IPS-NIHi11 (cell line): ENCODE measurements at regions not wholly inside any gene's neighbourhood (a gene's known extent, or its start where the extent isn't known, plus 50 kb on each side); places are given as distances from the start of the nearest gene placed in this dataset.

Experiments
- DNase-seq: peaks from one replicate; pipeline ENCODE4 v3.0.0; 2012; ENCODE audit warnings: mixed read lengths, low spot score

DNA sequence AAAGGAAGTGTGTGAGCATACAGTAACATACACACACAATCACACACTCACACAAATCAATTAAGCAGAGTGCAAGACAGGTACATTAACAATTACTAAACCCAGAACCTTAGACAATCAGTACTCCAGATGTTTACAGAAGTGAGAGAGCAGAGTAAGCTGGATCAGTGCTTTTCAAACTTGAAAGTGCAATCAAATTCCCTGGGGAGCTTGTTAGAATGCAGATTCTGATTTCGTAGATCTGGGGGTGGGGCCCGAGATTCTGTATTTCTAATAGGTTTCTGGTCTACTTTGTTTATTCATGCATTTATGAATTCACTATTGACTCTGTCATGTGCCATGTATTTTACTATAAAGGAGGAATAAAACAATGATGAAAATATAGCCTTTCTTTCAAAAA is 179.6 kb upstream of the PHYHIPL start:
- DNase-seq: no peak

DNA sequence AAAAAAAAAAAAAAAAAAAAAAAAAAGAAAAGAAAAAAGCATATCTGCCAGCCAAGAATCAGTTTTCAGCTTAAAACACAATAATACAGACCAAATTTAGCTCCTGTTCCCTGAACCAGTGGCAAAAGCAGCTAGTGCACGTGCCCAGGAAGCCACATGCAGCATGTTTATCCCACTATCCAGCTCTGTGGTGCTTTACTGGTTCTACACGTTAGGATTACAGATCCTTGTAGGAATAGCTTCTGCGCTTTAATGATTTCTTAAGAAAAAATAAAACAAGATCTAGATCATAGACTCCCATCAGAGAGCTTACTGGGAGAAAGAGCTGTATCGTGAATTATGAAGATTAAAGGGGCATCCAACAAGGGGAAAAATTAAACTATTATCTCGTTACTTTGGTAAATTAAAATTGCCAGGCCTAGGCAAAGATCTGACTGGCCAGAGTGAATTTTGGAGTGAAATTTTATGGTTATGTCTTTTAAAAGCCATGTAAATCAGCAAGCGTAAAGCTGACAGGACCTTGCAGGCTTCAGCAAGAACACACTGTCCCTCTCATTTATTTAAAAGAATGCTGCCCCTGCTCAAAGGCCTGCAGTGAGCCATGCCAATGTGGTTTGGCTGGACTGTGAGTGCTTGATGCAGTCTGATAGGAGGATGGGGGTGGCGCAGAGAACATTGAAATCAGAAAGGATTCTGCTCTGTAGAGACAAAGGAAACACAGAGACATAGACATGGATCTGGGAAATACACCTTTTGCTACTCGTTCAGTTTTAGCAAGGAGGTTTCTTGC is 177.3 kb upstream of the PHYHIPL start:
- DNase-seq: no peak

DNA sequence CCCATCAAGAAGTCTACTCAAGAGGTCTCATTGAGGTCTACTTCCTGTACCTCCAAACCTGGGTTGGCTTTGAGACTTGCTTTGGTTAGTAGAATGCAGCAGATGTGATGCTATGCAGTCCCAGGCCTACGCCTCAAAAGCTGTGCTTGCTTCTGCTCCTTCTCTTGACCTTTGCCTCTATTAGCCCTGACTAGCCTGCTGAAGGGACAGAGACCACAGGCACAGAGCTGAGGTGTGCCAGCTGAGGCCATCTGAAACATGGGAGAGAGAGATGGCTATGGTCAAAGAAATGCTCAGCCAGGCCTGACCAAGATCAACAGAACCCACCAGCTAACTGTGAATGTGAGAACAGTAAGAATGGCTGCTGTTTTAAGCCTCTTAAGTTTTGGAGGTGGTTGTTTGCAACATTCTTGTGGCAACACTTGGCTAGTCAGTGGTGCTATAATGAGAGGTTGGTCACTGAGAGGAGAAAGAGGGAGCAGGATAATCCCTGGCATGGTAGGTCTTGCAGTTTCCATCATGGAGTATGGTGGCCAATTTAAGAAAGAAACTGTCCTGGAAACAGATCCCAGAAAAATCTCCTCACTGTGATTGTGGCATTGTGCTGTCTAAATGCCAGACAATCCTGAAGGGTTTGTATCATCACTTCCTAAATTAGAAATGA is 176.1 kb upstream of the PHYHIPL start:
- DNase-seq: no peak

DNA sequence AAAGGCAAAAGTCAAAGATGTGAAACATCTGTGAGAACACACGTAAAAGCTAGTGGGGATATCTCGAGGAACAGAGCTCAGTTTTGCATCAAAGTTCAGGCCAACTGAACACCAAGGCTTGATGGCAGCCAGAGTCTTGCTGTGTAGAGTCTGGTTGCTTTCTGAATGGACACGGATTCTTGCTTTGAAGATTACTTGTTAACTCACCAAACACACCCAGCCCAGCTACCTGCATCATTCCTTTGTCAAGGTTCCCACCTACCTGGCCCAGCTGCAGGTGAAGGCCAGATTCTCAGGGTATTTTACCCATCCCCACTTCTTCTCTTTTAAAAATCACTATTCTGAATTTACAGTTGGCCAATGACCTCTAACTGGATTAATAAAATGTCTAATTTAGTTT is 174.4 kb upstream of the PHYHIPL start:
- no peak for DNase-seq

DNA sequence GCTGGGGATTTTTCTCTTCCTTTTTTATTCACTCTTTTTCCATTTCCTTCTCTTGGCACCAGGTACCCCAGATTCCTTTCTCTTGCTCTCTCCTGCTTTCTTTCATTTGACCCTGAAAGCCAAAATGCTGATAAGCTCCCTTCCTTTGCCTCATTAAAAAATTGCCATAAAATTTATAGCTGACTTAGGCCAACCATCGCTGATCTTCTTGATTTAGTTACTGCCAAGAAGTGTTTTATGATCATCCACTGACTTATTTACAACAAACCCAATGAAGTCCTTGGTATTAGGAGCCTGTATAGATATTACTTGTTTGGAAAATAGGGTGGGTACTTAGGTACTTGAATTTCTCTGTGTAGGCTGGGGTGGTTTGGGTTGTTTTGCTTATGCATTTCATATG is 173.2 kb upstream of the PHYHIPL start:
- no peak for DNase-seq

DNA sequence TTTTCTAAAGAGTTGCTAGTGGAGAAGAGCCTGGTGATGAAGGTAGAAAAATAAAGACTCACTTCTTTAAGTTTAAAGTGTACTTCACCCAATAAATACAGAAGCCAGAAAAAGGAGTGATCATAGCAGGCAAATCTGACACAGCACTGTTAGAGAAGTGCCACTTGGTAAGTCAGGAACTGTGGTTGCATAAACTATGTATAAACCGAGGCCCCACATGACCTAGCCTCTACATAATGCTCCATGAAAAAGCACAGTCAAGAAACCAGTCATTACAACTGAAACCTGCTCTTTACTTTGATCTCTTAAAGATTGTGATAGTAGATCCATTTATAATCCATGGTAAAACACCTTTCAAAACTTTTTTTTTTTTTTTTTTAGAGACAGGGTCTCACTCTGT is 172.1 kb upstream of the PHYHIPL start:
- no peak for DNase-seq

DNA sequence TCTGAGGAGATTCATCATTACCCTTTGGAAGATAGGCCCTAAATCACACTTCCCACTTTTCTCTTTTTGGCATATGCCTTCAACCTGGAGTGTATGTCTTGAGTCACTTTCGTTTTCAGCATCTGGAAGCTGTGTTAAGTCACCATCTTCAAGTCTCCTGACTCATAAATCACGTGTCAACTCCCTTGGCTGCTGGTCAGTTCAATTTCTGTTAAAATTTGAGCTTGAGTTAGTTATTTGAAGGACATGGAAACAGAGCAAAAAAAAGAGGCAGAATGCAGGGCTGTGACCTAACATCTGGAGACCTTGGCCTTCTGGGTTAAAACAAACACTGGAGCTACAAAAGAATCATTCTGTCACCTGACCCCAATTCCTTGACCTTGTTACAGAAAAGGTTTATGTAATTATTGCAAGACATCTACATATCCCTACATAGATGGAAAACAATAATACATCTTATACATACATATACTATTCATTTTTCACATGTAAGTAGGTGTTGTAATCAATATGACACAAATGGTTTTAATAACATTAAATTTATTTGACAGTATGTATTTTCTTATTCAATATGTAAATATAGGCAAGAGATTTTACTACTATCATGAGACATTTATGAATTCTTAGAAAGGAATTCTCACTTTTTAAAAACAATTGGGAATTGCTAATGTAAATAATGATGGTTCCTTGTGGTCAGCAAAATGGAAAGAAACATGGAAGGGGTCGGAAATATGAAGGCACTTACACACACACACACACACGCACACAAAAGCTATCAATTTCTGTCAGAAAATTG is 169.7 kb upstream of the PHYHIPL start:
- DNase-seq: no peak

DNA sequence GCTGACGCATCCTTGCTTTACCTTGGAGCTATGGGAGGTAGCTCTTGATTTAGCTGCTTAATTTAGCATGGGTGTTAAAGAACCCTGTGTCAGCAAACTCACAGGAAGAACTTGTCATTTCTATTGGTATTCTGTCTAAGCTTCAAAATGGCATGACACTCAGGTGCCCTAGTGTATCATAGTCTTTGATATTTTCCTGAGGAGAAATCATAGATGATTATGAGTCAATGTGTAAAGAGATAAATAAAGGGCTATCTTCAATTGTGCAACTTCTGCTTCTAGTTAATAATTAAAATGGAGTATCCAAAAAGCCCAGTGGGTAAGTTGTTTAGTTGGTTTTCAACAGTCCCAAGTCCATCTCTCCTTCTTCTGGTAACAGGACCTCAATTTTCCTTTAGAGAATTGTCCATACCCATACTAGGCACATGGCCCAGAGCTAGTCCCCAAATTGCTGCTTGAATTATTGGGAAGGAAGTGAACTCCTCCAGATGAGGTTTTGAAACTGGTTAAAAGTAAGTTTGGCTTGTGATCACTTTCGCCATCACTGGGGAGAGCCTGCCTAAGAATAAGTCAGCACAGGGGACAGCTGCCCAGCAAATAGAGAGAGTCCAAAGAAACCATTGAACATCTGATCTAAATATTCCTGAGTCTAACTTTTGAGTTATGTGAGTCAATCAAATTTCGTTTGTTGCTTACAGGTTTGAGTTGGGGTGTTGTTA is 169.0 kb upstream of the PHYHIPL start:
- no peak for DNase-seq

DNA sequence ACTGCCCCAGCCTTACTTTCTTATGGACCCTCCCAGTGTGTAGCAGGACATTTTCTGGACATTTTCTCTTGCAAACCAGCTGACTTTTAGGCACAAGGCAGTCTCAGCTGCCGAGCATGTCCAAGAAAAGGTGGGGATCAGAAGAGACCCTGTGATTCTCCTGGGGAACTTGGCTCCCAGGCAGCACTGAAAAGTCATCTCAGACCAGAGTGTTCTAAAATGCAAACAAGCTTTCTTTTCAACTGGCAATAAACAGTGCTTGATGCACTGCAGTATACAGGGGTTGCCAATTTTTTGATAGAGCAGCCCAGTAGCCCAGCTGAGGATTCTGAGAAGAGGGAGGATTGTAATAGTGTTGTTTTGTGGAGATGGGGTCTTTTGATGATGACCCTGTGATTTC is 168.0 kb upstream of the PHYHIPL start:
- DNase-seq: no peak

DNA sequence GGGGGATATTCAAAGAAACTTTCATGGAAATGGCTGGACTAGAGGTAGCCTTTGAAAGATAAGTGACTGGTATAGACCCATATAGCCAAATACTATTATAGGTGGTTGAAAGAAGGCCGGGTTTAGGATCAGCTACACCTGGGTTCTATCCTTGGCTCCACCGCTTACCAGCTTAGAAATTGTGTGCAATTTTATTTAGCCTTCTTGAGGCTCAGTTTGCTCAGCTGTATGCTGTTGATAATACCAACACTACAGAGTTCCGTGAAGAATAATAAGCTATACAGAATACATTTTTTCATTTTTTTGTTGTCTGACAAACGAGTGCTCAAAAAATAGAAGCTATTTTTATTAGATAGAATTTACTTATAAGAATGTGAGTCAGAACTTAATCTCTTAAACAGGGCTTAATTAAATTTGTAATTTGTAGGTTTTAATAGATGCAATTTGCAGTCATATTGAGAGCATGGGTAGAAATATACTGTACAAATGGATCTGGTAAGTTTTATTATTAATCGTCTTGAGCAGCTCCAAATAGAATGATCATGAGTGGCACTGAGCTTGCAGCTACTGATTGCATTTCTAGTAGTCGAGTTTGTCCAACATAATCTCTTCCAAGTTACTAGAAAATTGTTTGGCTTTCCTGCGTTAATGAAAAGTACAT is 164.3 kb upstream of the PHYHIPL start:
- DNase-seq: no peak

DNA sequence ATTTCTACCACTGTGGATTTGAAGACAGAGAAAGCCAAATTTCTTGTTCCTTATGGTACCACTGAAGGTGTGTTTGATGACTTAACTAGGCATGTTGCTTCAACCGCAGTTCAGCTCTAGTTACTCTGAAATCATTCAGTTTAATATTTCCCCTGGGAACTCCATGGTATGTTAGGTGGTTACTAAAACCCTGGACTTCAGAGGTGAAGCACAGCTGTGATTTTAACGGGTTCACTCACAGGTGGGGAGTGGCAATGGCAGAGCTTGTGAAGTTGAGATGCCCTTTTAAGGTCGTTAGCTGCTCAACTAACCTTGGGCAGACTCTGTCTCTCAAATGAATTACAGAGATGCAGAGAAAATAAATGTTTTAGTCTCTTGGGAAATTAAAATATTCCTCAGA is 163.6 kb upstream of the PHYHIPL start:
- no peak for DNase-seq

DNA sequence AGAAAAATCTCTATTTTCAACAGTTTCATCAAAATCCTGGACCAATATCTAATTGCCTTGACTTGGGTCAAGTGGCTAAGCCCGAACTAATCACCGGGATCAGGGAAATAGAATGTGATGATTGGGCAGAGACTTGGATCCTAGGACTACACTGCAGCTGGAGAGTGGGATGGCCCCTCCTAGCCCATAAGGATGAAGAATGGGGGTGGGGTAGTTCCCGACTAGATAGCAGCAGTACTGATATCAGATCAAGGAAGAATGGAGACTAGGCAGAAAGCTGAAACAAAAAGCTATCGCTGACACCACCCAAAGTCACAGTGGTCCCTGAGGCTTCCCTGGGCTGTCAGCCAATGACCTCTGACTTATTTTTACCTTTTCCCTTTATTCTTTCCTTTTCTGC is 160.4 kb upstream of the PHYHIPL start:
- DNase-seq: peak; percentile 12

DNA sequence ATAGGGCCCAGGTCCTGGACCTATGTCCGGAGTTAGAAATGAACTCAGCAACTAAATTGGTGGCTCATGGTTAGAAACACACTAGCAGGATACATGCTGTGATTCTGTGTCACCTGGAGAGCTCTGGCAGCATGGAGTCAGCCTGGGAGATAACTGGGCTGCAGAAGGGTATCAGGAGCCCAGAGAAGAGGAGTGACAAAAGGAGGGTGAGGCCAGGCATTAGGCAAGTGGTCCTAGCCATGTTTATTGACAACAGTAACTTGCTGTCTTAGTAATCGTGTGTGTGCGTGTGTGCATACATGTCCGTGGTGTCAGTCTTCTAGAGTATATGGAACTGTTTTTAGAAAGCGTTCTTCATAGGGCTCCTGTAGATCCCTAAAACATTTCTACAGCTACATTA is 157.5 kb upstream of the PHYHIPL start:
- no peak for DNase-seq

DNA sequence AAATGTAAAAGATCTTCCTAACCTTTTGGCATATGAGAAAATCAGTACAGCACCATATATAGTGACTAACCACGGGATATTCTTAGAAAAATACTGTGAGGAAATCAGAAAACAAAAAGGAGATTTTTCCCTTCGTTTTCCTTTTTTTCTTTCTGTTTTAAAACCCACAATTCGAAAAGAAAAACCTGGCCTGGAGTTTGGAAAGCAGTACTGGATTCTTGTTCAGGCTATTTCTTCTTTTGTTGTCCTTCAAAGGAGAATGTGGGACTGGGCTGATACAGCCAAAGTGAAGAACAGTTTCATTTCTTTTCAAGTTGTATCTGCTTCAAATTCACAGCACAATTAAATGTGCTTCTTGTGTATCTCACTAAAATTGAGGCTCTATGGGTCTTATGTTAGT is 156.8 kb upstream of the PHYHIPL start:
- no peak for DNase-seq

DNA sequence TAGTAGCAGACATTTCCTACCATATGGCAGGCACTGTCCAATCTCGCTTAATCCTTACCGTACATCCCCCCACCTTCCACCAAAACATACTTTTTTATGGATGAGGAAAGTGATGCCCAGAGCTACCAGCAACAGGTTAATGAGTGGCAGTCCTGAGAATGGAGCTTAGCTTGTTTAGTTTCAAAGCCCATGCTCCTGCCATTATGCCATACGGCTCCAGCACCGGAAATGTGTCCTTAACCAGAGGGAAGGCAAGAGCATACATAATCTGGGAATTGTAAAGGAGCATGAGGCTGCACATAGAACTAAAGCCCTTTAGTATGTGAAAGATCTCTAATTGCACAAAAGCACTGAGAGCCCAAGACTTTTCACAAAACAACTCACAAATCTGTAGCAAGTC is 155.9 kb upstream of the PHYHIPL start:
- DNase-seq: no peak

DNA sequence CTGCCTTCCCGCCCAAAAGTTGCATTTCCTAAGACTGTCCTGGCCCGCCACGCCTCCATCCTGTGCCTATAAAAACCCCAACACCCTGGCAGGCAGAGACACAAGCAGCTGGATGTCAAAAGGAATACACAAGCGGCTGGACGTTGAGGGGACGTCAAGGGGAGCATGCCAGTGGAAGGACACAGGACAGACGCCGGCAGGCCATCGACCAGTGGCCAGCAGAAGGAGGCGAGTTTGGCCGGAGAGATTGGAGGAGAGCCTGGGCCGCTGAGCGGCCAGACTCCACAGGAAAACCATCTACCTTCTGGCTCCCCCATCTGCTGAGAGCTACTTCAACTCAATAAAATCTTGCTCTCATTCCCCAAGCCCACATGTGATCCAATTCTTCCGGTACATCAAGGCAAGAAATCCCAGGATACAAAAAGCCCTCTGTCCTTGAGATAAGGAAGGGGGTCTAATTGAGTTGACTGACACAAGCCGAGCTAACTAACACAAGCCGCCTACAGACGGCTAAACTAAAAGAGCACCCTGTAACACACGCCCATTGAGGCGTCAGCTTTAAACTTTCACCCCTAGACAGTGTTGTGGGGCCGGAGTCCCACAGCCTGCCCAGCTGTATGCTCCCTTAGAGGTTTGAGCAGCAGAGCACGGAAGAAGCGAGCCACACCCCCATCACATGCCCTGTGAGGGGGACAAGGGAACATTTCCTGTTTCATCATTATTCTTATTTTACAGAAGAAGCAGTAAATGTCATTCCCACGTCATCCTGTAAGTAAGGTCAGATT is 150.3 kb upstream of the PHYHIPL start:
- DNase-seq: no peak

DNA sequence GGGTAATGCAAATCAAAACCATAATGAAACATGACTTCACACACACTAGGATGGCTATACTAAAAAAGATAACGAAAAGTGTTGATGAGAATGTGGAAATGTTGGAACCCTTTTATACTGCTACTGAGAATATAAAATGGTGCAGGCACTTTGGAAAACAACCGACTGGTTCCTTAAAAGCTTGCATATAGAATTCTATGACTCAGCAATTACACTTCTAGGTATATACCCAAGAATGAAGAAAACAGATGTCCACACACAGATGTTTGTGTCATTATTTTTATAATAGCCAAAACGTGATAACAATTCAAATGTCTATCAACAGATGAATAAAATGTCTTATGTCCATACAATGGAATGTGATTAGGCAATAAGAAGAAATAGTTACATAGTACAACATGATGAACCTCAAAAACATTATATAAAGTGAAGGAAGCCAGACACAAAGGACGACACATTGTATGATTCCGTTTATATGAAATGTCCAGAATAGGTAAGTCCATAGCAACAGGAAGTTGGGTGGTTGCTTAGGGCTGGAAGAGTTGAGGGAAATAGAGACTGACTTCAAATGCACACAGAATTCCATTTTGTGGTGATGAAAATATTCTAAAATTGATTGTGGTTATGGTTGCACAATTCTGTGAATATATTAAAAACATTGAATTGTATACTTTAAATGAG is 148.3 kb upstream of the PHYHIPL start:
- no peak for DNase-seq

DNA sequence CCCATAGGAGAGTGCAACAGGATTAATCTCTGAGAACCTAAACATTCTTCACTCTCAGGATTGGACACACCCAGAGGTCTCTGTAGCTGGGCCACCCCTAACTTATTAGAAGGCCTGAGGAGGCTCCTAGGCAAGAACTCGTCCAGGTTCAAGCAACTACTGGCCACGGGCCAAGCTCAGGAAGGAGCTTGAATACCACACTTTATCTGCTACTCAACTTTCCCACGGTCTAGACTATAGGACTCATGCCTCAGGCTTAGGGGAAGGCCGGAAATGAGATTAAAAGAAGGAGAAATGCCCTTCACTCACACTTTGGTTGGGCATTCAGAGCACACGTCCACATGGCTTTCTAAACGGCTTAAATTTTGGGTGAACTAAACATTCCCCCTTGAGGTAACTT is 142.8 kb upstream of the PHYHIPL start:
- DNase-seq: no peak

DNA sequence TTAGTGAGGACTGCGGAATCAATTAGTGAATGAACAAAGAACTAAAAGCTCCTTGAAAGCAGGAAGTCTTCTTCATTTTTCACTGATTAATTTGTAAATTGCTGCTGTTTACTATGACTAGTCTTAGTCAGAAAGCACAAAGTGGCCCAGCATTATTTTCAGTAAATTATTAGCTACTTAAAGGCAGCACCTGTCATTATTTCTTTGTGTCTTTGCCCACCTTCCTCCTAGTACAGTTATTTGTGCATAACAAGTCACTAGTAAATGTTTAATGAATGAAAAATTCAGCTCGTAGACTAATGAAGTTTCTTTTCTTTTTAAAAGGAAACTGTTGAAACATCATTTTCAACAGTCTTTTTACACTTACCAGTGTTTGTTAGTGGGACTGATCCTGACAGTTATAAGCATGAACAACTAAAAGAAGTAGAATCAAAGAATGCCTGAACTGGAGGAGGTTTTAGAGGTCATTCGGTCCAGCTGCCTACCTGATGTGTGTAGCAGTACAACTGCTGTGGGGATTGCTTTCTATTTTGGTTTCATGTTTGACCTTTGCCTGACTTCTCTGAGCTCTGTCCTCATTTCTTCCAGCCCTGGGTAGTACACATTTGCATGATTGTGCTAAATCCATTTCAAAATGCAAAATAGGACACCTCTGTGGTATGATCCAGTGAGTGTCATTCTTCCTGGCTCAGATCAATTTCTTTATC is 140.0 kb upstream of the PHYHIPL start:
- no peak for DNase-seq

DNA sequence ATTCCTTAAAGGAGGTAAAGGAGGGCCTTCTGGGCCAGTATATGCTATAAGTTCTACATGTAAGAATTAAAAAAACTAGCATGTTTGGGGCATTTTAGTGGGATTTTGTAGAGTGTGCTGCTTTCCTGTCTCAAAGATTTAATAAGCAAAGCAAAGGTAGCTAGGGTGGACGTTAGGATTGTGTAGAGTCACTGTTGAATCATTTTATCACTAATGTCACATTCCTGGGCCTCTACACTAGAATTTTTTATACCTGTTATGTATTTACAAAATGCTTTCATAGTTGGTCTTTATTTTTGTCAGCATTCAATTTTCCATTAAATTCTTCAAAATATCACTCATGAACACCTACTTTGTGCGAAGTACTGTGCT is 139.4 kb upstream of the PHYHIPL start:
- DNase-seq: no peak
